MM.1S (cell line): ENCODE measurements at regions not wholly inside any gene's neighbourhood (a gene's known extent, or its start where the extent isn't known, plus 50 kb on each side); places are given as distances from the start of the nearest gene placed in this dataset.
"Not testable (repeated sequence)": the region's sequence is repeated elsewhere in the genome, so short reads cannot be mapped to it uniquely, and the experiment has no call there.

Source experiments
- DNase-seq: peaks from one replicate; pipeline ENCODE4 v3.0.0-alpha.2; 2015
- H2AFZ ChIP-seq: fragments of 300-600 bp; sonication (generic); 2 replicates; pipeline ENCODE4 v1.6.0; 2016; ENCODE audit warnings: antibody characterized with exemption, low read length
- H3F3A ChIP-seq: fragments of 300-600 bp; sonication (generic); 2 replicates; pipeline ENCODE4 v1.6.1; 2016; ENCODE audit warnings: mild to moderate bottlenecking, antibody characterized with exemption, low read length, moderate library complexity, mixed read lengths; ENCODE audit not compliant: insufficient read depth
- H3K27ac ChIP-seq: fragments of 300-600 bp; sonication (generic); 2 replicates; pipeline ENCODE4 v1.5.1; 2016; ENCODE audit warnings: mild to moderate bottlenecking, low read length
- H3K27me3 ChIP-seq: fragments of 300-600 bp; sonication (generic); replicated peaks from 2 replicates; pipeline ENCODE4 v1.6.0; 2016; ENCODE audit warnings: low read length; ENCODE audit not compliant: insufficient read depth
- H3K36me3 ChIP-seq: fragments of 300-600 bp; sonication (generic); replicated peaks from 2 replicates; pipeline ENCODE4 v1.6.1; 2016; ENCODE audit warnings: mild to moderate bottlenecking, low read length, mixed read lengths; ENCODE audit not compliant: insufficient read depth
- H3K4me1 ChIP-seq: fragments of 300-600 bp; sonication (generic); 2 replicates; pipeline ENCODE4 v1.6.1; 2016; ENCODE audit warnings: low read length, mixed read lengths
- H3K4me2 ChIP-seq: fragments of 300-600 bp; sonication (generic); 2 replicates; pipeline ENCODE4 v1.6.0; 2016; ENCODE audit warnings: low read depth, low read length
- H3K4me3 ChIP-seq: fragments of 300-600 bp; sonication (generic); 2 replicates; pipeline ENCODE4 v1.5.1; 2016; ENCODE audit warnings: low read length, mixed read lengths
- H3K79me2 ChIP-seq: fragments of 300-600 bp; sonication (generic); 2 replicates; pipeline ENCODE4 v1.6.1; 2016; ENCODE audit warnings: mixed run types, low read length, mixed read lengths
- H3K9ac ChIP-seq: fragments of 300-600 bp; sonication (generic); 2 replicates; pipeline ENCODE4 v1.6.1; 2016; ENCODE audit warnings: low read length, mixed read lengths
- H3K9me2 ChIP-seq: fragments of 300-600 bp; sonication (generic); replicated peaks from 2 replicates; pipeline ENCODE4 v1.6.1; 2016; ENCODE audit warnings: mild to moderate bottlenecking, low read length, mixed read lengths; ENCODE audit not compliant: insufficient read depth
- H3K9me3 ChIP-seq: fragments of 300-600 bp; sonication (generic); replicated peaks from 2 replicates; pipeline ENCODE4 v1.6.1; 2016; ENCODE audit warnings: mild to moderate bottlenecking, low read length, mixed read lengths; ENCODE audit not compliant: insufficient read depth
- H4K20me1 ChIP-seq: fragments of 300-600 bp; sonication (generic); 2 replicates; pipeline ENCODE4 v1.6.1; 2016; ENCODE audit warnings: mild to moderate bottlenecking, low read length, moderate library complexity, mixed read lengths; ENCODE audit not compliant: insufficient read depth
- EZH2 ChIP-seq: fragments of 300-600 bp; sonication (generic); optimal IDR thresholded peaks from 2 replicates; pipeline ENCODE3; 2017; ENCODE audit warnings: low read depth, mild to moderate bottlenecking, antibody characterized with exemption, low read length, mixed read lengths
- EZH2phosphoT487 ChIP-seq: fragments of 300-600 bp; sonication (generic); IDR thresholded peaks from 2 replicates; pipeline ENCODE4 v1.6.1; 2018; ENCODE audit warnings: antibody characterized with exemption, low read length
- TF ChIP-seq, protein P1 (sequence below): fragments of 300-600 bp; sonication (generic); IDR thresholded peaks from 2 replicates; pipeline ENCODE4 v1.5.1; 2016; ENCODE audit warnings: antibody characterized with exemption, low read length, mixed read lengths

DNA sequence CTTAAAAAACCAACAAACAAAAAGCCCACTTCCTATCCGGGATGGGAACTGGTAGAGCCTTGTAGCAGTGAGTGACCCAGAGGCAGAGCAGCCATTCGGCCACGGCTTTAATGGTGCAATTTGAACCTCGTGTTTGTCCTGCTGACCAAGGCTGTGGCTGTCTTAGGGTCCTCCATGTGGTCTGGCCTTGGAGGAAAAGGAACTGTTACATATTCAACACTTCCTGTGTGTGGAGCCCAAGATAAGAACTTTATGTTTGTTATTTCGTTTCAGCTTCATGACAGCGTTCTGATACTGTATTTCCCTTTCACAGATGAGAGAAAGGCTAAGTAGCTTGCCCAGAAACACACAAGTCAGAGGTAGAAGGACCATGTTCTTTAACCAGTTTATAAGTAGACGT, 269.8 kb downstream of the SV2B start:
- Histone ChIP-seq H3K27ac (no peak overlapping the region), H3K36me3 (no peaks in the 10 kb centered on the region), H3F3A (no peaks in the 10 kb centered on the region), H3K9me3 (no peaks in the 10 kb centered on the region), H3K4me3 (no peak overlapping the region), H3K79me2 (no peaks in the 10 kb centered on the region), H3K4me2 (no peak overlapping the region), H4K20me1 (no peaks in the 10 kb centered on the region), H3K27me3 (no peaks in the 10 kb centered on the region), H3K9ac (no peak overlapping the region), H3K9me2 (no peaks in the 10 kb centered on the region), H3K4me1 (no peaks in the 10 kb centered on the region), H2AFZ (no peak overlapping the region)
- no peak for DNase-seq
- TF ChIP-seq EZH2phosphoT487 (no peak), EZH2 (no peak)
- TF ChIP-seq, protein P1, sequence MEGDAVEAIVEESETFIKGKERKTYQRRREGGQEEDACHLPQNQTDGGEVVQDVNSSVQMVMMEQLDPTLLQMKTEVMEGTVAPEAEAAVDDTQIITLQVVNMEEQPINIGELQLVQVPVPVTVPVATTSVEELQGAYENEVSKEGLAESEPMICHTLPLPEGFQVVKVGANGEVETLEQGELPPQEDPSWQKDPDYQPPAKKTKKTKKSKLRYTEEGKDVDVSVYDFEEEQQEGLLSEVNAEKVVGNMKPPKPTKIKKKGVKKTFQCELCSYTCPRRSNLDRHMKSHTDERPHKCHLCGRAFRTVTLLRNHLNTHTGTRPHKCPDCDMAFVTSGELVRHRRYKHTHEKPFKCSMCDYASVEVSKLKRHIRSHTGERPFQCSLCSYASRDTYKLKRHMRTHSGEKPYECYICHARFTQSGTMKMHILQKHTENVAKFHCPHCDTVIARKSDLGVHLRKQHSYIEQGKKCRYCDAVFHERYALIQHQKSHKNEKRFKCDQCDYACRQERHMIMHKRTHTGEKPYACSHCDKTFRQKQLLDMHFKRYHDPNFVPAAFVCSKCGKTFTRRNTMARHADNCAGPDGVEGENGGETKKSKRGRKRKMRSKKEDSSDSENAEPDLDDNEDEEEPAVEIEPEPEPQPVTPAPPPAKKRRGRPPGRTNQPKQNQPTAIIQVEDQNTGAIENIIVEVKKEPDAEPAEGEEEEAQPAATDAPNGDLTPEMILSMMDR = no peak

DNA sequence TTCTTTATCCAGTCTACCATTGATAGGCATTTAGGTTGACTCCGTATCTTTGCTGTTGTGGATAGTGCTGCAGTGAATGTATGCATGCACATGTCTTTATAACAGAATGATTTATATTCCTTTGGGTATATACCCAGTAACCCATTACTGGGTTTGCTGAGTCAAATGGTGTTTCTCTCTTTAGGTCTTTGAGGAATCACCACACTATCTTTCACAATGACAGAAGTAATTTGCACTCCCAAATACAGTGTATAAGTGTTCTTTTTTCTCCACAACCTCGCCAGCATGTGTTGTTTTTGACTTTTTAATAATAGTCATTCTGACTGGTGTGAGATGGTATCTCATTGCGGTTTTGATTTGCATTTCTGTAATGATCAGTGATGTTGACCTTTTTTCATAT, 271.3 kb downstream of the SV2B start:
- DNase-seq, H3K9me3 ChIP-seq, H3K9ac ChIP-seq, H3K4me1 ChIP-seq, H3K27me3 ChIP-seq, H3K9me2 ChIP-seq, H3K4me3 ChIP-seq, H3F3A ChIP-seq, H4K20me1 ChIP-seq, H2AFZ ChIP-seq, H3K79me2 ChIP-seq, H3K36me3 ChIP-seq: not testable (repeated sequence)
- H3K4me2 ChIP-seq = peak overlapping the region; percentile 37; the same call in 1 of the 2 replicates
- H3K27ac ChIP-seq = peak overlapping the region; percentile 48; the same call in 1 of the 2 replicates

DNA sequence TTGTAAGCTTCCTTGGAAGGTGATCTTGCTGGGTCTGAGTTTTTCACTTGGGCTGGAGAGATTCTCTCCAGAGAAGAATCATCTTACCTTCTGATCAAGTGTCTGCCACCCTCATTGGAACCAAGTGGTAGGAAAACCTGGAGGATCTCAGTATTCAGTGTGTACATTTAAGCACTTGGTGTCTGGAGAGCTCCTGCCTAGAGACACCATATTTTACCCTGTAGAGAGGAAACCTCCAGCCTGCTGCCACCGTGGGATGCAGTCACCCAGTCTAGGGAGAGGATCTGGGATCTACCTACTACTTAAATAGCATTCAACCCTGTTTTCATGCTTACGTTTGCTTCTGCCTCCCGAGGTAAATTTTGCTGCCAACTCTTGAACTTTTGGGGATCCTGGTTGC, 274.3 kb downstream of the SV2B start:
- Histone ChIP-seq H4K20me1 (no peaks in the 10 kb centered on the region), H3K4me3 (no peak overlapping the region), H3K27ac (no peak overlapping the region), H3K9me3 (no peaks in the 10 kb centered on the region), H3K4me2 (no peak overlapping the region), H3K27me3 (no peaks in the 10 kb centered on the region), H3K9me2 (no peaks in the 10 kb centered on the region), H3K79me2 (no peaks in the 10 kb centered on the region), H3K36me3 (no peaks in the 10 kb centered on the region), H3K9ac (no peak overlapping the region), H3K4me1 (no peaks in the 10 kb centered on the region), H3F3A (no peaks in the 10 kb centered on the region), H2AFZ (no peak overlapping the region)
- TF ChIP-seq EZH2 = no peak
- TF ChIP-seq, protein P1 = no peak
- no peak for TF ChIP-seq EZH2phosphoT487
- DNase-seq = no peak

GRCh38 chr15:91376038-91376437, 276.0 kb downstream of the SV2B start:
- no peaks in the 10 kb centered on the region for H3K4me1 ChIP-seq
- H3K9me3 ChIP-seq = no peaks in the 10 kb centered on the region
- no peak overlapping the region for H3K9ac ChIP-seq
- H3F3A ChIP-seq = no peaks in the 10 kb centered on the region
- H4K20me1 ChIP-seq = no peaks in the 10 kb centered on the region
- H2AFZ ChIP-seq = no peak overlapping the region
- no peaks in the 10 kb centered on the region for H3K27me3 ChIP-seq
- no peak overlapping the region for H3K4me2 ChIP-seq
- no peak for DNase-seq
- TF ChIP-seq, protein P1 = no peak
- TF ChIP-seq EZH2phosphoT487 (no peak), EZH2 (no peak)
- no peak overlapping the region for H3K27ac ChIP-seq
- H3K36me3 ChIP-seq = no peaks in the 10 kb centered on the region
- H3K4me3 ChIP-seq = no peak overlapping the region
- no peaks in the 10 kb centered on the region for H3K9me2 ChIP-seq
- no peaks in the 10 kb centered on the region for H3K79me2 ChIP-seq
